NCI-H82 treated with DMSO at 0.1 percent for 48 hours (cell line): ENCODE measurements at regions not wholly inside any gene's neighbourhood (a gene's known extent, or its start where the extent isn't known, plus 50 kb on each side); places are given as distances from the start of the nearest gene placed in this dataset.

ENCODE experiments used
- DNase-seq: peaks from one replicate; lab custom pipeline; 2025; ENCODE audit not compliant: unreplicated experiment; lab: John Stamatoyannopoulos, UW

- DNase-seq, result no peak
Measured at GRCh38 chr2:16080516-16080915, 140.2 kb downstream of the MYCN start.

- no peak for DNase-seq
Measured at GRCh38 chr2:16080071-16080470, 139.7 kb downstream of the MYCN start.

DNA sequence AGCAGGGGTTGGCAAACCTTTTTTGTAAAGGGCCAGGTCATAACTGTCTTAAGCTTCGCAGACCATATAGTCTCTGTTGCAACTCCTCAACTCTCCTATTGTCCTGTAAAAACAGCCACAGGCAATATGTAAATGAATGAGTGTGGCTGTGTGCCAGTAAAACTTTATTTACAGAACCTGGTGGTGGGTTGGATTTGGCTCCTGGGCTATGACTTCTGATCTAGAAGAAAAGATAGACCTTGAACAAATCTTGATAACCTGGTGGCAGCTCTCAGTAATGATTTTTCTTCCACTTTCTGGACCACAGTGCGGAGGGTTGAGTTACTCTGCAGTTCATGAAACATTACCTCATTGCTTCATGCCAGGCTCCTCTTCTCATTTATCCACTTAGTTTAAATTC lies 139.3 kb downstream of the MYCN start:
- DNase-seq, result no peak

GRCh38 chr2:16077601-16078000 lies 137.3 kb downstream of the MYCN start:
- DNase-seq, result peak; percentile 99

DNA sequence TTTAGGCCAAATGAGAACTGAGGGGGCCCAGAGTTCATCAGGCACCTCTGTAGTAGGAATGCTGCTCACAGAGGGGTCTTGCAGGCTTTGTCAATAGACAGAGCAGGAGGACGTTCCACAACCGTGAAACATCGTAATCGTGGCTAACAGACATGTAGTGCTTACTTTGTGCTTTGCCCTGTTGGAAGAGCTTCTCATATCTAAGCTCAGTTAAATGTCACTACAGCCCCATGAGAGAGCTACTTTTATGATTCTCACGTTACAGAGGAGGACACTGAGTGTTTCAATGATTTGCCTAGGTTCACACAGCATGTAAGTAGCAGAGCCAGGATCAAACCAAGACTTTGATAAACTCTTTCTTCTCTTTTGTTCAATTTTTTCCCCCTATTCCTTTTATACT lies 136.6 kb downstream of the MYCN start:
- DNase-seq, result no peak

DNA sequence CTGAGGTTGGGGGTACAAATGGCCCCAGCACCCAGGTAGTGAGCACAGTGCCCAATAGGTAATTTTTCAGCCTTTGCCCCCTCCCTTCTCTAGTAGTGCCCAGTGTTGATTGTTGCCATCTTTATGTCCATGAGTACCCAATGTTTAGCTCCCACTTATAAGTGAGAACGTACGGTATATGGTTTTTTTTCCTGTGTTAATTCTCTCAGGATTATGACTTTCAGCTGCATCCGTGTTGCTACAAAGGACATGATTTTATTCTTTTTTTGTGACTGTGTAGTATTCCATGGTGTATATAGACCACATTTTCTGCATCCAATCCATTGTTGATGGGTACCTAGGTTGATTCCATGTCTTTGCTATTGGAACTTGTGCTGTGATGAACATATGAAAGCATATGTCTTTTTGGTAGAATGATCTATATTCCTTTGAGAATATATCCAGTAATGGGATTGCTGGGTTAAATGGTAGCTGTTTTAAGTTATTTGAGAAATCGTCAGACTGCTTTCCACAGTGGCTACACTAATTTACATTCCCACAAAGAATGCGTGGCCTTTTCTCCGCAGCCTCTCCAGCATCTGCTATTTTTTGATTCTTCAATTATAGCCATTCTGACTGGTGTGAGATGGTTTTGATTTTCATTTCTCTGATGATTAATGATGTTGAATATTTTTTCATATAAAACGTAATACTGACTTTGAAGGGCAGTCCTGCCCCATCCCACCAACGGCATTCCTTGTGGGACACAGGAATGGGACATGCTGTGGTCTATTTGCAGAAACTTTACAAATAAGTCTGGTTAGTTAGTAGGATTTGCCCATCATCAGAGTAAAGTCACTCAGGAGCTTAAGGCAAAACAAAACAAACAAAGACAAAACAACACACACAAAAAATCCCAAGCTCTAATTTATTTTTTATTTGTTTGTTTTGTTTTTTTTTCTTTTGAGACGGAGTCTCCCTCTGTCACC lies 135.0 kb downstream of the MYCN start:
- DNase-seq, result no peak

- no peak for DNase-seq
Measured at GRCh38 chr2:16073921-16074425, 133.6 kb downstream of the MYCN start.

DNA sequence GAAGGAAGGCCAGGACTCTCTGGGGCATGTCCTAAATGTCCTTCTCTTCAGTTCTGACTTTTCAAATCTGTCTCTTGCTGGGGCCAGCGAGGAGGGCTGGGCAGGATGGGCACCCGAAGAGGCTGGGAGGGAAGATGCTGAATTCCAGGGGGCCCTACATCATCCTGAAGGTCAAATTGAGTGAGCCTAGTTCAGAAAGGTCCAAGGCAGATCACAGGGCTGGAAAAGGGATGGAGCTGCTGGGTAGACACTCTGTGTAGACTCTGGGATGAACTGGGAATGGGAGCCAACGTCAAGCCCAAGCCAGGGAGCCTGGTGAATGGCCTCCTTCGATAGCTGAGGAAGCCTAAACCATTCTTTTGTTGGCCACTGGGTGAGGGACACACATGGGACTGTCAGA lies 133.1 kb downstream of the MYCN start:
- no peak for DNase-seq

GRCh38 chr2:16072638-16073290 lies 132.4 kb downstream of the MYCN start:
- no peak for DNase-seq

- DNase-seq, result no peak
Measured at GRCh38 chr2:16071865-16072637, 131.7 kb downstream of the MYCN start.

DNA sequence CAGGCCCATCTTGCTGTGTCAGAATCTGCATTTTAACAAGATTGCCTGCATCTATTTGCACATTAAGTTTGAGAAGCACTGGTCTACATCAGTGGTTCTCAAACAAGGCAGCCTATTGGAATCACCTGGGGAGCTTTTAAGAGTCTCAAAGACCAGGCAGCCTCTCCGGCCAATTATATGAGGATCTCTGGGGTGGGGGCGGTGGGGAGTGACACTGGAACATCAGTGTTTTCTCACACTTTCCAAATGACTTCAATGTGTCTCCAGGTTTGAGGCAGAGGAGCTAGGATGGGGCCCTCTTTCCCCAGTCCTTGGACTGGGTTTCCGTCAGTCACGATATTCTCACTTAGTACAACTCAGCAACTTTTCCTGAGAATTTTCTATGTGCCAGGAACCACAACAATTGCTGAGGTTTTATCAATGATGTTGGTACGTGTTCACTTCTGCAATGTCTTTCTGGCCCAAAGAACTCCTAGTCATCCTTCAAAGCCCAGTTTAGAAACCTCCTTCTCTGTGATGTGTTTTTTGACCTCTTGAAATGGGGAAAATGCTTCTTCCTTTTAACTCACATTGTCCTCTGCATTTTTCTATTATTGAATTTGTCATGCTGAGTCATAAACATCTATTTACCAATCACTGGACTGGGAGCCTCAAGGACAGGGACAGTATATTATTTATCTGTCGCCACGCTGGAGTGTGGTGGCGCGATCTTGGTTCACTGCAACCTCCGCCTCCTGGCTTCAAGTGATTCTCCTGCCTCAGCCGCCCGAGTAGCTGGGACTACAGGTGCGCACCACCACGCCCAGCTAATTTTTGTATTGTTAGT lies 130.9 kb downstream of the MYCN start:
- no peak for DNase-seq

- DNase-seq, result no peak
Measured at GRCh38 chr2:16070648-16070971, 130.3 kb downstream of the MYCN start.

GRCh38 chr2:16069933-16070647 lies 129.7 kb downstream of the MYCN start:
- no peak for DNase-seq

GRCh38 chr2:16069663-16069932 lies 129.2 kb downstream of the MYCN start:
- no peak for DNase-seq

DNA sequence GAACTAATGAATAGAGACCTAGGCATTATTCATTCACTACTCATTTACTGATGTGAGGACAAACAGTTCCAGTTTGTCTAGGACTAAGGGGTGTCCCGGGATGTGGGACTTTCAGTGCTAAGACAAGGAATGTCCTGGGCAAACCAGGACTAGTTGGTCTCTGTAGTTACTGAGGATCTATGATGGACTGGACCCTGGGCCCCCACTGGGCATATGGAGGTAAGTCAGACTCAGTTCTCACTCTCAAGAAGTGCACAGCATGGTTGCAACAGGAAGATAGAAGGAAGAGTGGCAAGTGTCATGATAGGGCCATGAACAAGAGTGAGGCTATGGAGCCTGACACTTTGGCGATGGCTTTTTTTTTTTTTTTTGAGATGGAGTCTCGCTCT lies 128.2 kb downstream of the MYCN start:
- no peak for DNase-seq

DNA sequence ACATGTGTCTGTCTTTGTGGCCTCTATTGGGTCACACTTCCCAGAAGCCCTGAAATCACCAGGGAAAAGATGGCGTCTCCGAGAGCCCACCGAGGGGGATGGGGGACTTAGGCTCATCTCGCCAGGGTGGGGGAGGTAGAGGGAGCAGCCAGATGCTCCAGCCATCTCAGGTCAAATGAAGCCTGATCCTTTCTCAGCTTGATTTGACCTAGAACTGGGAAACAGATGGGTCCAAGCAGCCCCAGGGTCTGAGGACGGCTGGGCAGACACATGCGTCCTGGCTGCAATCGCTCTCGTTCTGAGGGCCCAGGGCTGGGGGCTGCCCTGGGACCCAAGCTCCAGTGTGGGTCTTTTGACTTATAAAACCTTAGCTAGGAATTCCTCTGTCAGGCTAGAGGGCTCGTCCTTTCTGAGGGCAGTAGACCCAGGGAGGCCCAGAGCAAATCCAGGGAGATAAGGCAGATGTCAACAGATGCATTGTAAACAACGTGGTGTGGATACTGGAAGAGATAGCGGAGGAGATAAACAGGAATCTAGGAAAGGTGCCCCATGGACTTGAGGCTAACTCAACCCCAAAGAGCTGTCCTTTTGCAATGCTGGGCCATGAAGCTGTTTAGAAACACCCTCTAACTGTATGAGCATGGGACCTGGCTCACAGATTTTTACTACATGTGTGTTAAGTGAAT lies 127.7 kb downstream of the MYCN start:
- peak; percentile 79 for DNase-seq

- DNase-seq, result no peak
Measured at GRCh38 chr2:16067444-16067843, 127.1 kb downstream of the MYCN start.

- DNase-seq, result no peak
Measured at GRCh38 chr2:16067037-16067406, 126.7 kb downstream of the MYCN start.

GRCh38 chr2:16066261-16067036 lies 126.1 kb downstream of the MYCN start:
- no peak for DNase-seq
